ENCODE measurements at regions not wholly inside any gene's neighbourhood (a gene's known extent, or its start where the extent isn't known, plus 50 kb on each side); places are given as distances from the start of the nearest gene placed in this dataset.

DNA sequence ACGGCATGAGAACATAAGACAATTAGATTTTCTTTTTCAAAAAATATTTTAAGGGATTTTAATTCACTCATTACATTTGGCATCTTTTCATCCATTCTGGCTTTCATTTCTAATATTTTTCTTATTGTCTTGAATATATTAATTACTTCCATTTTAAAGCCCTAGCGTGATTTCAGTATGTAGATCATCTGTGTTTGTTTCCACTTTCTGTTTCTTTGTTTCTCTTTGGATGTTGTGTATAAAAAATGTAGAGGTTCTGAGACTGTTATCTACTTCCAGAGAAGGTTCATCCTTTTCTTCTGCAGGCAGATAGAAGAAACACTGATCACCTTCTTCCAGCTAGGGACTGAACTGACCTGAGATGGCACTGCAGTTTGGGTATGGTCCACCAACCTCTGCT is 664.4 kb upstream of the SLC39A10 start:
- no peak overlapping the region for H2AFZ ChIP-seq (ENCODE audit: low read length)
- no peaks in the 10 kb centered on the region for H3K79me2 ChIP-seq (ENCODE audit: low read length)
- H3K36me3 ChIP-seq (ENCODE audit: insufficient read depth, low read length), result no peaks in the 10 kb centered on the region
- H3K9me3 ChIP-seq (ENCODE audit: low read length), result no peaks in the 10 kb centered on the region
- H3K27ac ChIP-seq (ENCODE audit: low read length), result no peak overlapping the region
- H4K20me1 ChIP-seq (ENCODE audit: insufficient read depth, low read depth, low read length), result no peaks in the 10 kb centered on the region
- H3K4me2 ChIP-seq (ENCODE audit: low read depth, low read length, poor library complexity, severe bottlenecking), result no peak overlapping the region
- no peaks in the 10 kb centered on the region for H3K4me1 ChIP-seq (ENCODE audit: low read length)
- DNase-seq, result no peak
- H3K27me3 ChIP-seq (ENCODE audit: low read length), result no peaks in the 10 kb centered on the region
- 0 out of 2 replicates have a peak, but pooled peaks cover 2% of the 10 kb centered on the region for H3K9me2 ChIP-seq (replicated peaks; ENCODE audit: insufficient read depth, low read length)
- no peak overlapping the region for H3K9ac ChIP-seq (ENCODE audit: low read length)
- no peak overlapping the region for H3K4me3 ChIP-seq (ENCODE audit: low read length)

DNA sequence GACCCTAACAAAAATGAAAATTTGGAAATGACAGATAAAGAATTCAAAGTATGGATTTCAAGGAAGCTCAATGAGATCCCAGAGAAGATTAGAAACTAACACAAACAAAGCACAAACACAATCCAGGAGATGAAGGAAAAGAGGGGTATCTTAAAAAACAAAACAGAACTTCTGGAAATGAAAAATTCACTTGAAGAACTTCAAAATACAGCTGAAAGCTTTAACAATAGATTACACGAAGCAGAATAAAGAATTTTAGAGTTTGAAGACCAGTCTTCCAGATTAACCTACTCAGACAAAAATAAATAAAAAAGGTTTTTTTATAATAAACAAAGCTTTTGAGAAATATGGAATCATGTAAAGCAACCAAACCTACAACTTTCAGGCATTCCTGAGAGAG is 671.8 kb upstream of the SLC39A10 start:
- Histone ChIP-seq H3K9me3 (ENCODE audit: low read length) (peaks cover 12% of the 10 kb centered on the region), H4K20me1 (ENCODE audit: insufficient read depth, low read depth, low read length) (no peaks in the 10 kb centered on the region)

DNA sequence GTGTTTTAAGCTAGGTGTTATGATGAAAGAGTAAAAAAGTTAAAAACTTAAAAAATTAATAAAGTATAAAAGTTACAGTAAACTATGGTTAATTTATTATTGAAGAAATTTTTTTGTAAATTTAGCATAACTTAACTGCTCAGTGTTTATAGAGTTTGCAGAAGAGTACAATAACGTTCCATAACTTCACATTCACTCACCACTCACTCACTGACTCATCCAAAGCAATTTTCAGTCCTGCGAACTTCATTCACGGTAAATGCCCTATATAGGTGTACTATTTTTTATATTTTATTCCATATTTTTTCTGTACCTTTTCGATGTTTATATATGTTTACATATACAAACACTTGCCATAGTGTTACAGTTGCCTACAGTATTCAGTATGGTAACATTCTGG is 694.8 kb upstream of the SLC39A10 start:
- no peaks in the 10 kb centered on the region for H3K27me3 ChIP-seq (ENCODE audit: low read length)
- H3K9ac ChIP-seq (ENCODE audit: low read length), result no peak overlapping the region
- no peak overlapping the region for H3K4me2 ChIP-seq (ENCODE audit: low read depth, low read length, poor library complexity, severe bottlenecking)
- H3K36me3 ChIP-seq (ENCODE audit: insufficient read depth, low read length), result no peaks in the 10 kb centered on the region
- H3K4me1 ChIP-seq (ENCODE audit: low read length), result no peaks in the 10 kb centered on the region
- H3K9me2 ChIP-seq (replicated peaks; ENCODE audit: insufficient read depth, low read length), result no peaks in the 10 kb centered on the region
- no peak for DNase-seq
- H4K20me1 ChIP-seq (ENCODE audit: insufficient read depth, low read depth, low read length), result no peaks in the 10 kb centered on the region
- no peaks in the 10 kb centered on the region for H3K79me2 ChIP-seq (ENCODE audit: low read length)
- H3K4me3 ChIP-seq (ENCODE audit: low read length), result no peak overlapping the region
- no peaks in the 10 kb centered on the region for H3K9me3 ChIP-seq (ENCODE audit: low read length)
- no peak overlapping the region for H2AFZ ChIP-seq (ENCODE audit: low read length)
- H3K27ac ChIP-seq (ENCODE audit: low read length), result no peak overlapping the region

More for the DNA sequence above, 671.8 kb upstream of the SLC39A10 start:
- Histone ChIP-seq H3K27me3 (ENCODE audit: low read length) (no peaks in the 10 kb centered on the region), H3K9me2 (replicated peaks; ENCODE audit: insufficient read depth, low read length) (no peaks in the 10 kb centered on the region), H3K4me3 (ENCODE audit: low read length) (no peak overlapping the region), H3K27ac (ENCODE audit: low read length) (no peak overlapping the region), H3K9ac (ENCODE audit: low read length) (no peak overlapping the region), H3K4me2 (ENCODE audit: low read depth, low read length, poor library complexity, severe bottlenecking) (no peak overlapping the region), H3K36me3 (ENCODE audit: insufficient read depth, low read length) (no peaks in the 10 kb centered on the region), H2AFZ (ENCODE audit: low read length) (no peak overlapping the region), H3K79me2 (ENCODE audit: low read length) (no peaks in the 10 kb centered on the region), H3K4me1 (ENCODE audit: low read length) (no peaks in the 10 kb centered on the region)
- DNase-seq, result no peak

DNA sequence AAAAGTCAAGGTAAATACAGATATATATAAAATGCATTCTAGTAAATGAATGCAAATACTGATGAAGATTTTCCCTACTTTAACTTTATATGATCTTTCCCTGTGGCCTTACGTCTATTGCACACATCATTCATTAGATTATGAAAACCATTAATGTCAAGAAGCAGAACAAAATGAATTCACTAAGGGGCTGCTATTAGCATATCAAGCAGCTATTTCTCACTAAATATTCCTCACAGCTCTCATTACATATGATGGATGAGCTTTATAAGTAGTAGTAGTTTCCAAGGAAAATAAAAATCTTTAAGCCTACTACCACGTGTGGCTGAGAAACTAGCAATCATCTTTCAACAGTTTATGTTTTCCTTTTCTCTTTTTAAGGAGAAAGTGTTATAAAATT is 702.8 kb upstream of the SLC39A10 start:
- no peak overlapping the region for H3K4me2 ChIP-seq (ENCODE audit: low read depth, low read length, poor library complexity, severe bottlenecking)

DNA sequence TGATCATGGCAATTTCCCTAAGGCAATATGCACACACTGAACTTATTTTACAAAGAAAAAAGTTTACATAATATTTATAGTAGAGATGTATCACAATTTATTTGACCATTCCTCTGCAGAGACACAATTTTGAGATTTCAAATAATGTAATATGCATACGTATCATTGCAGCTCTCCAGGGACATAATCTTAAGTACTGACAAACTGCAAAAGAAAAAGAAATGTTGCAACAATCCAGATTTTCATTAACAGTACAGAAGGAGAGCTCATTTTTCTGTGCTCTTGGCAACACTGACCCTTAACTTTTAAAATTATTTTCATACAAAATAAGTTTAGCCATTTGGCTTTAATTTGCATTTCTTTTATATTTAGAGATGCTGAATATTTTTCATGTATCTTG is 710.2 kb upstream of the SLC39A10 start:
- H3K4me2 ChIP-seq (ENCODE audit: low read depth, low read length, poor library complexity, severe bottlenecking), result no peak overlapping the region
- no peaks in the 10 kb centered on the region for H3K79me2 ChIP-seq (ENCODE audit: low read length)
- no peak overlapping the region for H3K9ac ChIP-seq (ENCODE audit: low read length)
- H3K4me1 ChIP-seq (ENCODE audit: low read length), result no peaks in the 10 kb centered on the region
- no peak overlapping the region for H2AFZ ChIP-seq (ENCODE audit: low read length)
- no peaks in the 10 kb centered on the region for H4K20me1 ChIP-seq (ENCODE audit: insufficient read depth, low read depth, low read length)
- H3K4me3 ChIP-seq (ENCODE audit: low read length), result no peak overlapping the region
- H3K36me3 ChIP-seq (ENCODE audit: insufficient read depth, low read length), result no peaks in the 10 kb centered on the region
- no peak overlapping the region for H3K27ac ChIP-seq (ENCODE audit: low read length)
- DNase-seq, result no peak
- no peaks in the 10 kb centered on the region for H3K9me3 ChIP-seq (ENCODE audit: low read length)
- H3K9me2 ChIP-seq (replicated peaks; ENCODE audit: insufficient read depth, low read length), result no peaks in the 10 kb centered on the region
- H3K27me3 ChIP-seq (ENCODE audit: low read length), result no peaks in the 10 kb centered on the region

More for the DNA sequence above, 702.8 kb upstream of the SLC39A10 start:
- Histone ChIP-seq H4K20me1 (ENCODE audit: insufficient read depth, low read depth, low read length) (no peaks in the 10 kb centered on the region), H3K4me1 (ENCODE audit: low read length) (no peaks in the 10 kb centered on the region), H3K27ac (ENCODE audit: low read length) (no peak overlapping the region), H2AFZ (ENCODE audit: low read length) (no peak overlapping the region), H3K9me2 (replicated peaks; ENCODE audit: insufficient read depth, low read length) (no peaks in the 10 kb centered on the region), H3K79me2 (ENCODE audit: low read length) (no peaks in the 10 kb centered on the region), H3K9me3 (ENCODE audit: low read length) (no peaks in the 10 kb centered on the region), H3K36me3 (ENCODE audit: insufficient read depth, low read length) (no peaks in the 10 kb centered on the region), H3K27me3 (ENCODE audit: low read length) (no peaks in the 10 kb centered on the region), H3K4me3 (ENCODE audit: low read length) (no peak overlapping the region), H3K9ac (ENCODE audit: low read length) (no peak overlapping the region)
- DNase-seq, result no peak

DNA sequence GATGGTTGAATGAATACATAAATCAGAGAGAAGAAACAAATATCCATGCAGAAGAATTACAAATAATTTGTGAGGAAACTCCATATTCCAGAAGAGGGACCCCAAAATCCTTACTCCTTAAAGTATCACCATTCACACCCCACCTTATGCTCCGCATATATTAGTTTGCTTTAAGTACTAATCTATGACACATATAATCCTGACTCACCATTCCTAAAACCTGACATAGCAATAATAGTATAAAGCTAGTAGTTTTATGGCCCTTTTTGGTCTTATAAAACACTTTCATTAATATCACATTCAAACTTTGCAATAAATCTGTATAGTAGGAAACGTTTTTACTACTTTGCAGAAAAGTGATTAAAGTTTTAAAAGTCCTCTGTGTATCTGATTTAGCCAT is 719.0 kb upstream of the SLC39A10 start:
- no peaks in the 10 kb centered on the region for H3K27me3 ChIP-seq (ENCODE audit: low read length)
- H3K9me3 ChIP-seq (ENCODE audit: low read length), result no peaks in the 10 kb centered on the region
- H3K79me2 ChIP-seq (ENCODE audit: low read length), result no peaks in the 10 kb centered on the region
- no peak overlapping the region for H3K27ac ChIP-seq (ENCODE audit: low read length)
- no peak overlapping the region for H2AFZ ChIP-seq (ENCODE audit: low read length)
- H3K4me3 ChIP-seq (ENCODE audit: low read length), result no peak overlapping the region
- H3K36me3 ChIP-seq (ENCODE audit: insufficient read depth, low read length), result no peaks in the 10 kb centered on the region
- H3K4me2 ChIP-seq (ENCODE audit: low read depth, low read length, poor library complexity, severe bottlenecking), result no peak overlapping the region
- H3K9ac ChIP-seq (ENCODE audit: low read length), result no peak overlapping the region
- H4K20me1 ChIP-seq (ENCODE audit: insufficient read depth, low read depth, low read length), result no peaks in the 10 kb centered on the region
- no peaks in the 10 kb centered on the region for H3K4me1 ChIP-seq (ENCODE audit: low read length)
- no peaks in the 10 kb centered on the region for H3K9me2 ChIP-seq (replicated peaks; ENCODE audit: insufficient read depth, low read length)
- DNase-seq, result no peak

DNA sequence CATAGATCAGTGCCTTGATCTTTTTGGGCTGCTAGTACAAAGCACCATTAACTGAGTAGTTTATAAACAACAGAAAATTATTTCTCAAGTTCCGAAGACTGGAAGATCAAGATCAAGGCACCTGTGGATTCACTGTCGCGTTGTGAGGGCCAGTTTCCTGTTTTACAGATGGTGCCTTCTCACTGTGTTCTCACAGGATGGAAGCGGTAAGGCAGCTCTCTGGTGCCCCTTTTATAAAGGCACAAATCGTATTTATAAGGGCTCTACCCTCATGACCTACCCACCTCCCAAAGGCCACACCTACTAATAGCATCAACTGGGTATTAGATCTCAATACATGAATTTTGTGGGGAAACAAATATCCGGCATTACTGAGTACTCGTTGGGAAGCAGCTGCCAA is 729.5 kb upstream of the SLC39A10 start:
- no peak for DNase-seq

DNA sequence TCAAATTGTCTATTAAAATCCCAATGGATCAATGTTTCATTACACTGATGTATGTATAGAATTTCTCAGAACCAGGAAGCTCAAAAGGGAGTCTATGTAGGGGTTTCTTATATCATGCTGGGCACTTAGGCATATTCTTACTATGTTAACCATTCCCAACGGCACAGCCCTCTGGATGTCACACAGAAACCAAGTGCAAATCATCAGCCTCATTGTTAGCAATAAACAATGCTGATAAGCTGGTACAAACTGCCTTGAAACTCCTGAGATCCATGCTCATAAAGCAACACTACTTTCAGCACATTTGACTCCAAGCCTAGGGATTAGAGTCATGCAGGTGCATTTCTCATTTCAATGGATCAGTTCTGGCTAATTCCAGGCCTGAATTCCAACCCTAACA is 730.2 kb upstream of the SLC39A10 start:
- no peaks in the 10 kb centered on the region for H3K4me1 ChIP-seq (ENCODE audit: low read length)
- H3K9ac ChIP-seq (ENCODE audit: low read length), result no peak overlapping the region
- H3K9me2 ChIP-seq (replicated peaks; ENCODE audit: insufficient read depth, low read length), result no peaks in the 10 kb centered on the region

More for the DNA sequence above, 729.5 kb upstream of the SLC39A10 start:
- H3K9me2 ChIP-seq (replicated peaks; ENCODE audit: insufficient read depth, low read length), result no peaks in the 10 kb centered on the region
- H3K79me2 ChIP-seq (ENCODE audit: low read length), result no peaks in the 10 kb centered on the region
- H3K27ac ChIP-seq (ENCODE audit: low read length), result no peak overlapping the region
- no peak overlapping the region for H3K4me2 ChIP-seq (ENCODE audit: low read depth, low read length, poor library complexity, severe bottlenecking)
- no peaks in the 10 kb centered on the region for H4K20me1 ChIP-seq (ENCODE audit: insufficient read depth, low read depth, low read length)
- no peaks in the 10 kb centered on the region for H3K36me3 ChIP-seq (ENCODE audit: insufficient read depth, low read length)
- H2AFZ ChIP-seq (ENCODE audit: low read length), result no peak overlapping the region
- H3K9me3 ChIP-seq (ENCODE audit: low read length), result no peaks in the 10 kb centered on the region
- no peak overlapping the region for H3K4me3 ChIP-seq (ENCODE audit: low read length)
- no peak overlapping the region for H3K9ac ChIP-seq (ENCODE audit: low read length)
- H3K4me1 ChIP-seq (ENCODE audit: low read length), result no peaks in the 10 kb centered on the region
- H3K27me3 ChIP-seq (ENCODE audit: low read length), result no peaks in the 10 kb centered on the region

DNA sequence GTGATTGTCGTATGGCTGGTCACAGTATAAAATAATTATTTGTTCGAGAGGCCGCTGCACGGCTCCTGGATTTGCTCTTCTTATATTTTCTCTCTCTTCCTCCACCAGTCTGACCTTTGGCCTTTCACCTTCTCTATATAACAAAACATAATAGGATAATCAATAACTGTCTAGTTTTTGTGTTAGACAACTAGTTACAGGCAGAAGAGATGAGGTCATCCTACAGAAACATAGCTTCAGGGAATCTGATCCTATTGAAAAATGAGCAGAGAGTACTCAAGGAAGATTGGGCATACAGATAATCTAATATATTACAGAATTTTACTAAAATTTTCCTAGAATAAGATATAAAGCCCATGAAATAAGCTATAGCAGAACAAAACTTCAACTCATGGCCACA is 731.3 kb upstream of the SLC39A10 start:
- Histone ChIP-seq H3K4me2 (ENCODE audit: low read depth, low read length, poor library complexity, severe bottlenecking) (no peak overlapping the region), H3K27me3 (ENCODE audit: low read length) (no peaks in the 10 kb centered on the region), H3K9me2 (replicated peaks; ENCODE audit: insufficient read depth, low read length) (no peaks in the 10 kb centered on the region), H3K9ac (ENCODE audit: low read length) (no peak overlapping the region), H3K79me2 (ENCODE audit: low read length) (no peaks in the 10 kb centered on the region), H3K4me1 (ENCODE audit: low read length) (no peaks in the 10 kb centered on the region), H2AFZ (ENCODE audit: low read length) (no peak overlapping the region), H3K27ac (ENCODE audit: low read length) (no peak overlapping the region), H4K20me1 (ENCODE audit: insufficient read depth, low read depth, low read length) (no peaks in the 10 kb centered on the region), H3K9me3 (ENCODE audit: low read length) (no peaks in the 10 kb centered on the region), H3K36me3 (ENCODE audit: insufficient read depth, low read length) (no peaks in the 10 kb centered on the region), H3K4me3 (ENCODE audit: low read length) (no peak overlapping the region)
- DNase-seq, result no peak

More for the DNA sequence above, 730.2 kb upstream of the SLC39A10 start:
- Histone ChIP-seq H3K79me2 (ENCODE audit: low read length) (no peaks in the 10 kb centered on the region), H3K27me3 (ENCODE audit: low read length) (no peaks in the 10 kb centered on the region), H4K20me1 (ENCODE audit: insufficient read depth, low read depth, low read length) (no peaks in the 10 kb centered on the region), H2AFZ (ENCODE audit: low read length) (no peak overlapping the region), H3K4me3 (ENCODE audit: low read length) (no peak overlapping the region), H3K27ac (ENCODE audit: low read length) (no peak overlapping the region), H3K4me2 (ENCODE audit: low read depth, low read length, poor library complexity, severe bottlenecking) (no peak overlapping the region), H3K36me3 (ENCODE audit: insufficient read depth, low read length) (no peaks in the 10 kb centered on the region), H3K9me3 (ENCODE audit: low read length) (no peaks in the 10 kb centered on the region)
- DNase-seq, result no peak

Measured in Karpas-422 (cell line).